ENCODE measurements at regions not wholly inside any gene's neighbourhood (a gene's known extent, or its start where the extent isn't known, plus 50 kb on each side); places are given as distances from the start of the nearest gene placed in this dataset.

GRCh38 chr16:16815641-16816040 is 436.7 kb downstream of the NPIPA7 start:
- H3K4me3 ChIP-seq (ENCODE audit: low read depth in 1 of 5, low read length in 5 of 5) = no peak overlapping the region
- H3K36me3 ChIP-seq (ENCODE audit: control insufficient read depth in 5 of 5, insufficient read depth in 5 of 5, low read length in 5 of 5) = no peaks in the 10 kb centered on the region
- peaks cover 0 to 9% (median 7%) of the 10 kb centered on the region in 5 donors for H3K9me3 ChIP-seq (ENCODE audit: control insufficient read depth in 5 of 5, low read length in 5 of 5)
- no peak overlapping the region for H3K9ac ChIP-seq (ENCODE audit: low read length in 5 of 5)
- H3K27me3 ChIP-seq (ENCODE audit: control insufficient read depth in 5 of 5, insufficient read depth in 4 of 5, low read length in 5 of 5) = peaks cover 0 to 12% (median 2%) of the 10 kb centered on the region in 5 donors
- H3K27ac ChIP-seq (ENCODE audit: low read depth, low read length) = no peak overlapping the region
- peaks cover 0 to 5% (median 0%) of the 10 kb centered on the region in 5 donors for H3K4me1 ChIP-seq (ENCODE audit: control insufficient read depth in 5 of 5, insufficient read depth in 5 of 5, low read length in 5 of 5)

- Histone ChIP-seq H3K4me3 (ENCODE audit: low read depth in 1 of 5, low read length in 5 of 5) (no peak overlapping the region), H3K27ac (ENCODE audit: low read depth, low read length) (no peak overlapping the region), H3K4me1 (ENCODE audit: control insufficient read depth in 5 of 5, insufficient read depth in 5 of 5, low read length in 5 of 5) (peaks cover 0 to 5% (median 0%) of the 10 kb centered on the region in 5 donors), H3K36me3 (ENCODE audit: control insufficient read depth in 5 of 5, insufficient read depth in 5 of 5, low read length in 5 of 5) (no peaks in the 10 kb centered on the region), H3K27me3 (ENCODE audit: control insufficient read depth in 5 of 5, insufficient read depth in 4 of 5, low read length in 5 of 5) (peaks cover 0 to 7% (median 2%) of the 10 kb centered on the region in 5 donors), H3K9ac (ENCODE audit: low read length in 5 of 5) (no peak overlapping the region), H3K9me3 (ENCODE audit: control insufficient read depth in 5 of 5, low read length in 5 of 5) (peaks cover 3 to 21% (median 13%) of the 10 kb centered on the region in 5 donors)
These were observed 438.3 kb downstream of the NPIPA7 start for GRCh38 chr16:16817196-16817595.

- Histone ChIP-seq H3K9ac (ENCODE audit: low read length in 5 of 5) (no peak overlapping the region), H3K27ac (ENCODE audit: low read depth, low read length) (no peak overlapping the region), H3K27me3 (ENCODE audit: control insufficient read depth in 5 of 5, insufficient read depth in 4 of 5, low read length in 5 of 5) (peaks cover 0 to 2% (median 0%) of the 10 kb centered on the region in 5 donors), H3K36me3 (ENCODE audit: control insufficient read depth in 5 of 5, insufficient read depth in 5 of 5, low read length in 5 of 5) (no peaks in the 10 kb centered on the region), H3K9me3 (ENCODE audit: control insufficient read depth in 5 of 5, low read length in 5 of 5) (peaks cover 3 to 21% (median 13%) of the 10 kb centered on the region in 5 donors), H3K4me1 (ENCODE audit: control insufficient read depth in 5 of 5, insufficient read depth in 5 of 5, low read length in 5 of 5) (peaks cover 0 to 5% (median 0%) of the 10 kb centered on the region in 5 donors), H3K4me3 (ENCODE audit: low read depth in 1 of 5, low read length in 5 of 5) (no peak overlapping the region)
These were observed 442.3 kb downstream of the NPIPA7 start for GRCh38 chr16:16821261-16821660.

GRCh38 chr16:16828913-16829398 is 450.0 kb downstream of the NPIPA7 start:
- Histone ChIP-seq H3K9ac (ENCODE audit: low read length in 5 of 5) (no peak overlapping the region), H3K9me3 (ENCODE audit: control insufficient read depth in 5 of 5, low read length in 5 of 5) (no peaks in the 10 kb centered on the region), H3K36me3 (ENCODE audit: control insufficient read depth in 5 of 5, insufficient read depth in 5 of 5, low read length in 5 of 5) (no peaks in the 10 kb centered on the region), H3K4me3 (ENCODE audit: low read depth in 1 of 5, low read length in 5 of 5) (no peak overlapping the region), H3K27ac (ENCODE audit: low read depth, low read length) (no peak overlapping the region), H3K4me1 (ENCODE audit: control insufficient read depth in 5 of 5, insufficient read depth in 5 of 5, low read length in 5 of 5) (no peaks in the 10 kb centered on the region), H3K27me3 (ENCODE audit: control insufficient read depth in 5 of 5, insufficient read depth in 4 of 5, low read length in 5 of 5) (peaks cover 0 to 3% (median 0%) of the 10 kb centered on the region in 5 donors)

GRCh38 chr16:16830401-16830800 is 451.5 kb downstream of the NPIPA7 start:
- Histone ChIP-seq H3K27ac (ENCODE audit: low read depth, low read length) (no peak overlapping the region), H3K4me3 (ENCODE audit: low read depth in 1 of 5, low read length in 5 of 5) (no peak overlapping the region), H3K36me3 (ENCODE audit: control insufficient read depth in 5 of 5, insufficient read depth in 5 of 5, low read length in 5 of 5) (no peaks in the 10 kb centered on the region), H3K9ac (ENCODE audit: low read length in 5 of 5) (no peak overlapping the region), H3K4me1 (ENCODE audit: control insufficient read depth in 5 of 5, insufficient read depth in 5 of 5, low read length in 5 of 5) (no peaks in the 10 kb centered on the region), H3K27me3 (ENCODE audit: control insufficient read depth in 5 of 5, insufficient read depth in 4 of 5, low read length in 5 of 5) (peaks cover 0 to 3% (median 0%) of the 10 kb centered on the region in 5 donors), H3K9me3 (ENCODE audit: control insufficient read depth in 5 of 5, low read length in 5 of 5) (no peaks in the 10 kb centered on the region)

- Histone ChIP-seq H3K4me1 (ENCODE audit: control insufficient read depth in 5 of 5, insufficient read depth in 5 of 5, low read length in 5 of 5) (no peaks in the 10 kb centered on the region), H3K27me3 (ENCODE audit: control insufficient read depth in 5 of 5, insufficient read depth in 4 of 5, low read length in 5 of 5) (peaks cover 0 to 3% (median 0%) of the 10 kb centered on the region in 5 donors), H3K27ac (ENCODE audit: low read depth, low read length) (no peak overlapping the region), H3K4me3 (ENCODE audit: low read depth in 1 of 5, low read length in 5 of 5) (no peak overlapping the region), H3K9me3 (ENCODE audit: control insufficient read depth in 5 of 5, low read length in 5 of 5) (no peaks in the 10 kb centered on the region), H3K36me3 (ENCODE audit: control insufficient read depth in 5 of 5, insufficient read depth in 5 of 5, low read length in 5 of 5) (no peaks in the 10 kb centered on the region), H3K9ac (ENCODE audit: low read length in 5 of 5) (no peak overlapping the region)
These were observed 452.0 kb downstream of the NPIPA7 start for GRCh38 chr16:16830973-16831372.

- Histone ChIP-seq H3K27ac (ENCODE audit: low read depth, low read length) (no peak overlapping the region), H3K4me3 (ENCODE audit: low read depth in 1 of 5, low read length in 5 of 5) (no peak overlapping the region), H3K9me3 (ENCODE audit: control insufficient read depth in 5 of 5, low read length in 5 of 5) (no peaks in the 10 kb centered on the region), H3K4me1 (ENCODE audit: control insufficient read depth in 5 of 5, insufficient read depth in 5 of 5, low read length in 5 of 5) (no peaks in the 10 kb centered on the region), H3K36me3 (ENCODE audit: control insufficient read depth in 5 of 5, insufficient read depth in 5 of 5, low read length in 5 of 5) (no peaks in the 10 kb centered on the region), H3K9ac (ENCODE audit: low read length in 5 of 5) (no peak overlapping the region), H3K27me3 (ENCODE audit: control insufficient read depth in 5 of 5, insufficient read depth in 4 of 5, low read length in 5 of 5) (peaks cover 0 to 3% (median 0%) of the 10 kb centered on the region in 5 donors)
These were observed 454.2 kb downstream of the NPIPA7 start for GRCh38 chr16:16833165-16833564.

- Histone ChIP-seq H3K4me3 (ENCODE audit: low read depth in 1 of 5, low read length in 5 of 5) (no peak overlapping the region), H3K4me1 (ENCODE audit: control insufficient read depth in 5 of 5, insufficient read depth in 5 of 5, low read length in 5 of 5) (no peaks in the 10 kb centered on the region), H3K36me3 (ENCODE audit: control insufficient read depth in 5 of 5, insufficient read depth in 5 of 5, low read length in 5 of 5) (no peaks in the 10 kb centered on the region), H3K9me3 (ENCODE audit: control insufficient read depth in 5 of 5, low read length in 5 of 5) (peaks cover 0 to 4% (median 0%) of the 10 kb centered on the region in 5 donors), H3K27ac (ENCODE audit: low read depth, low read length) (no peak overlapping the region), H3K27me3 (ENCODE audit: control insufficient read depth in 5 of 5, insufficient read depth in 4 of 5, low read length in 5 of 5) (peaks cover 0 to 3% (median 2%) of the 10 kb centered on the region in 5 donors), H3K9ac (ENCODE audit: low read length in 5 of 5) (no peak overlapping the region)
These were observed 471.3 kb downstream of the NPIPA7 start for GRCh38 chr16:16850274-16850673.

GRCh38 chr16:16857012-16857411 is 478.1 kb downstream of the NPIPA7 start:
- Histone ChIP-seq H3K9me3 (ENCODE audit: control insufficient read depth in 5 of 5, low read length in 5 of 5) (no peaks in the 10 kb centered on the region), H3K27me3 (ENCODE audit: control insufficient read depth in 5 of 5, insufficient read depth in 4 of 5, low read length in 5 of 5) (peaks cover 4 to 11% (median 5%) of the 10 kb centered on the region in 5 donors), H3K9ac (ENCODE audit: low read length in 5 of 5) (no peak overlapping the region), H3K4me1 (ENCODE audit: control insufficient read depth in 5 of 5, insufficient read depth in 5 of 5, low read length in 5 of 5) (no peaks in the 10 kb centered on the region), H3K4me3 (ENCODE audit: low read depth in 1 of 5, low read length in 5 of 5) (no peak overlapping the region), H3K27ac (ENCODE audit: low read depth, low read length) (no peak overlapping the region), H3K36me3 (ENCODE audit: control insufficient read depth in 5 of 5, insufficient read depth in 5 of 5, low read length in 5 of 5) (no peaks in the 10 kb centered on the region)

- no peaks in the 10 kb centered on the region for H3K4me1 ChIP-seq (ENCODE audit: control insufficient read depth in 5 of 5, insufficient read depth in 5 of 5, low read length in 5 of 5)
- peaks cover 4 to 11% (median 5%) of the 10 kb centered on the region in 5 donors for H3K27me3 ChIP-seq (ENCODE audit: control insufficient read depth in 5 of 5, insufficient read depth in 4 of 5, low read length in 5 of 5)
- H3K9ac ChIP-seq (ENCODE audit: low read length in 5 of 5) = no peak overlapping the region
These were observed 478.8 kb downstream of the NPIPA7 start for GRCh38 chr16:16857603-16858283.

More at GRCh38 chr16:16857603-16858283, 478.8 kb downstream of the NPIPA7 start:
- Histone ChIP-seq H3K27ac (ENCODE audit: low read depth, low read length) (no peak overlapping the region), H3K36me3 (ENCODE audit: control insufficient read depth in 5 of 5, insufficient read depth in 5 of 5, low read length in 5 of 5) (no peaks in the 10 kb centered on the region), H3K4me3 (ENCODE audit: low read depth in 1 of 5, low read length in 5 of 5) (no peak overlapping the region), H3K9me3 (ENCODE audit: control insufficient read depth in 5 of 5, low read length in 5 of 5) (no peaks in the 10 kb centered on the region)
